Keratinocyte (primary cell): ENCODE measurements at regions not wholly inside any gene's neighbourhood (a gene's known extent, or its start where the extent isn't known, plus 50 kb on each side); places are given as distances from the start of the nearest gene placed in this dataset.

Experiments used
- DNase-seq: peaks from one replicate; pipeline ENCODE4 v3.0.0-alpha.2; 2011; ENCODE audit warnings: low read depth, missing footprints, low spot score
- FAIRE-seq: peaks from 2 replicates; lab custom pipeline; 2011; peaks lifted over from hg19 to GRCh38; lab: Jason Lieb, UNC
- H2AFZ ChIP-seq: 2 replicates; pipeline ENCODE4 v1.6.0; 2012; ENCODE audit warnings: low read length, control low read depth, inconsistent platforms; ENCODE audit not compliant: control insufficient read depth
- H3K27ac ChIP-seq: 2 replicates; pipeline ENCODE4 v1.5.1; 2011; ENCODE audit warnings: low read length; ENCODE audit not compliant: control insufficient read depth, insufficient read depth
- H3K27me3 ChIP-seq: 3 replicates; pipeline ENCODE4 v1.6.0; 2011; ENCODE audit warnings: low read length; ENCODE audit not compliant: control insufficient read depth, insufficient read depth; ENCODE audit errors: extremely low read depth
- H3K36me3 ChIP-seq, 2 experiments: 2 replicates in 1 of 2; 3 replicates in 1 of 2; pipeline ENCODE4 v1.5.1; 2011; ENCODE audit warnings: low read length in 2 of 2, mild to moderate bottlenecking in 1 of 2; ENCODE audit not compliant: control insufficient read depth in 2 of 2, insufficient read depth in 2 of 2; ENCODE audit errors: extremely low read depth in 1 of 2
- H3K4me1 ChIP-seq: 3 replicates; pipeline ENCODE4 v1.5.1; 2011; ENCODE audit warnings: low read length; ENCODE audit not compliant: control insufficient read depth, insufficient read depth; ENCODE audit errors: extremely low read depth
- H3K4me2 ChIP-seq: 3 replicates; pipeline ENCODE4 v1.6.0; 2011; ENCODE audit warnings: low read depth, low read length; ENCODE audit not compliant: control insufficient read depth, insufficient read depth; ENCODE audit errors: extremely low read depth
- H3K4me3 ChIP-seq, 3 experiments: fragments of 200-600 bp in 1 of 3; sonication (generic) in 1 of 3; 2 replicates in 2 of 3; 3 replicates in 1 of 3; pipeline ENCODE4 v1.5.1; 2011 to 2016; ENCODE audit warnings: low read length in 3 of 3, mild to moderate bottlenecking in 3 of 3, control low read depth in 2 of 3, inconsistent platforms in 1 of 3, low read depth in 1 of 3, mixed read lengths in 1 of 3, mixed run types in 1 of 3, moderate library complexity in 1 of 3; ENCODE audit not compliant: control insufficient read depth in 2 of 3, insufficient read depth in 2 of 3; ENCODE audit errors: extremely low read depth in 1 of 3
- H3K79me2 ChIP-seq: 2 replicates; pipeline ENCODE4 v1.6.0; 2012; ENCODE audit warnings: low read length; ENCODE audit not compliant: control insufficient read depth, insufficient read depth
- H3K9ac ChIP-seq: 3 replicates; pipeline ENCODE4 v1.6.0; 2011; ENCODE audit warnings: low read length; ENCODE audit not compliant: control insufficient read depth, insufficient read depth; ENCODE audit errors: extremely low read depth
- H3K9me1 ChIP-seq: 3 replicates; pipeline ENCODE4 v1.6.0; 2011; ENCODE audit warnings: low read length; ENCODE audit not compliant: control insufficient read depth, insufficient read depth; ENCODE audit errors: extremely low read depth
- H3K9me3 ChIP-seq: 2 replicates; pipeline ENCODE4 v1.5.1; 2012; ENCODE audit warnings: low read depth, low read length; ENCODE audit not compliant: control insufficient read depth
- H4K20me1 ChIP-seq: 3 replicates; pipeline ENCODE4 v1.6.0; 2011; ENCODE audit warnings: low read length; ENCODE audit not compliant: control insufficient read depth, insufficient read depth; ENCODE audit errors: extremely low read depth
- CTCF ChIP-seq, 3 experiments: IDR thresholded peaks in 1 of 3; conservative IDR thresholded peaks in 1 of 3; optimal IDR thresholded peaks in 1 of 3; 2 replicates in 2 of 3; 3 replicates in 1 of 3; pipeline versions ENCODE3 to v1.5.1; 2011; ENCODE audit warnings: low read length in 3 of 3, mild to moderate bottlenecking in 3 of 3, moderate library complexity in 2 of 3, control low read depth in 1 of 3, inconsistent platforms in 1 of 3; ENCODE audit not compliant: insufficient read depth in 2 of 3; ENCODE audit errors: extremely low read depth in 1 of 3
- EZH2 ChIP-seq: IDR thresholded peaks from one replicate; pipeline ENCODE4 v1.6.1; 2012; ENCODE audit warnings: inconsistent platforms, mild to moderate bottlenecking, low read length, moderate library complexity
- dilution Hi-C: fragments of 300-500 bp; cut with MboI; formaldehyde crosslinking; loops from one replicate; pipeline ENCODE4 v1.7.0; 2020; ENCODE audit warnings: low sequenced_read_pairs; ENCODE audit not compliant: extremely low pct_ligation_motif_present

GRCh38 chr2:168307379-168307778 lies 60.0 kb upstream of the STK39 start:
- Histone ChIP-seq H4K20me1 (no peaks in the 10 kb centered on the region), H3K4me2 (no peak overlapping the region), H2AFZ (no peak overlapping the region), H3K36me3 (no peaks in the 10 kb centered on the region), H3K27me3 (no peaks in the 10 kb centered on the region), H3K9me1 (no peaks in the 10 kb centered on the region), H3K4me1 (no peaks in the 10 kb centered on the region), H3K9me3 (no peaks in the 10 kb centered on the region), H3K9ac (no peak overlapping the region), H3K79me2 (no peaks in the 10 kb centered on the region), H3K27ac (no peak overlapping the region), H3K4me3 (no peak overlapping the region)
- dilution Hi-C loops: no loop called here
- TF ChIP-seq CTCF (optimal IDR thresholded peaks at IDR 0.05 in 1 of 3, IDR thresholded peaks at IDR 0.05 in 1 of 3, conservative IDR thresholded peaks at IDR 0.05 in 1 of 3; ENCODE audit: extremely low read depth in 1 of 3, insufficient read depth in 2 of 3, low read length in 3 of 3): no peak
- no peak for TF ChIP-seq EZH2
- DNase-seq: no peak
- no peak for FAIRE-seq

GRCh38 chr2:168310580-168310979 lies 63.2 kb upstream of the STK39 start:
- H4K20me1 ChIP-seq: no peaks in the 10 kb centered on the region
- TF ChIP-seq CTCF (optimal IDR thresholded peaks at IDR 0.05 in 1 of 3, IDR thresholded peaks at IDR 0.05 in 1 of 3, conservative IDR thresholded peaks at IDR 0.05 in 1 of 3; ENCODE audit: extremely low read depth in 1 of 3, insufficient read depth in 2 of 3, low read length in 3 of 3) (no peak), EZH2 (no peak)
- H3K27ac ChIP-seq: no peak overlapping the region
- H3K36me3 ChIP-seq: no peaks in the 10 kb centered on the region
- no peaks in the 10 kb centered on the region for H3K9me1 ChIP-seq
- dilution Hi-C loops: no loop called here
- FAIRE-seq: no peak
- no peak overlapping the region for H3K4me2 ChIP-seq
- no peak for DNase-seq
- H3K9me3 ChIP-seq: no peaks in the 10 kb centered on the region
- H3K4me3 ChIP-seq: no peak overlapping the region
- no peaks in the 10 kb centered on the region for H3K27me3 ChIP-seq
- no peaks in the 10 kb centered on the region for H3K4me1 ChIP-seq
- no peak overlapping the region for H3K9ac ChIP-seq
- no peak overlapping the region for H2AFZ ChIP-seq
- no peaks in the 10 kb centered on the region for H3K79me2 ChIP-seq
